Occipital lobe (tissue), 1 donor: ENCODE measurements at regions not wholly inside any gene's neighbourhood (a gene's known extent, or its start where the extent isn't known, plus 50 kb on each side); places are given as distances from the start of the nearest gene placed in this dataset.

Experiments
- DNase-seq: peaks from one replicate; lab custom pipeline; 2025; lab: John Stamatoyannopoulos, UW

- DNase-seq: no peak
Observed at GRCh38 chr5:136694258-136694657, 328.9 kb upstream of the TRPC7 start.

- DNase-seq: no peak
Observed at GRCh38 chr5:136689552-136689951, 324.2 kb upstream of the TRPC7 start.

DNA sequence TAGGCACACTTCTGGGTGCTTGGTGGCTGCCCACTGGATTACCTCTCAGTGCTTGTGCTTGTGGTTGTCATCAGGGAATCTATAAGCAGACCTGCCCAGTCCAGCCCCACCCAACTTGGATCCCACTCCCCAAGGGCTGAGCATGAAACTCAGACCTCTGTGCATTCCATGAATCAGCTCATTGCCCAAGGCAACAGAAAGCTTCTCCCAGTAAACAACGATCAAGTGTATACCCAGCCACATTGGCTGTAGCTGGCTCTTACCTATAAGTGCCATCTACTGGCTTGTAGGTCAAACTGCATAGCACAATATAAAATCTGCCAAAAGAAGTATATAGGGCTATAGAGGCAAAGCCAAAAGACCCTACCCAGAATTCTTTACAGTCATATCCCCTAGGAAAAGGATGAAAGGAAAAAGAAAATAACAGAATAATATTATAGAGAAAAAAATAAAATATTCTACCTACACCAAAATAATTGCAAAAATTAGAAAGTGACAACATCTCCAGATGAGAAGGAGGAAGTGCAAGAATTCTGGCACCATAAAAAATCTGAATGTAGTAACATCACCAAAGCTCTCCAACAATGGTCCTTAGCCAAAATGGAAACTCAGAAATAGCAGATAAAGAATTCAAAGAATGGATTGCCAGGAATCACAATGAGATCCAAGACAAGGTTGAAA lies 321.0 kb upstream of the TRPC7 start:
- DNase-seq: no peak

DNA sequence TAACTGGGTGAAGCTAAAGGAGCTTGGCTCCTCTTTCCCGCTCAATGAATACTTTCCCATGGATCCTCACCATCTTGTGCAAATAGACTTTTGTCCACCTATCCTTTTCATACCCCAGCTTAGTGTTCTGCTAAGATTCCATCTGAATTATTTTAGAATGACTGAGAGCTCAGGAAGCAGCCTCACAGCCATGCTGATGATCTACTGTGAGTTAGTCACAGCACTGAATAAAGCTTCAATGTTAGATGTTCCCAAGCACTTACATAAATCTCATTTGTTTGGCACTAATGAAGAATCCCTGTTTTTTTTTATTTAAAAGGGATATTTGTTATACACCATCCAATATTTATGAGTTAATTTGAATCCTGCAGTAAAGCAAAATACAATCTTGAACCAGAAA lies 317.6 kb upstream of the TRPC7 start:
- no peak for DNase-seq

DNA sequence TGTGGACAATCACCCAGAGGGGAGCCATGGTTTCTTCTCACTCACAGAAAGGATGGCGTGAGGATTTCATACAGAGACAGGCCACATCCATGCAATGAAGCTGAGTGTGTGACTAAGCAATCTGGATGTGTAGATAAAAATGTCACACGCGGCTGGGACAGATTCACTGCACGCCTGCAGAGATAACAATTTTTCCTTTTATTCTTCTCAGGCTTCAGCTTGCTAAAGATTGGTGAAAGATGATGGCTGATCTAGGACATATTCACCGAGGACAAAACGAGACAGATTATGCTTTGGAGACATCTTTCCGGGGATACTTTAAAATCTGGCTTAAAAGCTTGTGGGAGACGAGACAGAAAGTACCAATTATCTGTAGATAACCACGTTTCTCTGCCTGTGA lies 313.9 kb upstream of the TRPC7 start:
- no peak for DNase-seq

- DNase-seq: no peak
Observed at GRCh38 chr5:136677217-136677616, 311.9 kb upstream of the TRPC7 start.

DNA sequence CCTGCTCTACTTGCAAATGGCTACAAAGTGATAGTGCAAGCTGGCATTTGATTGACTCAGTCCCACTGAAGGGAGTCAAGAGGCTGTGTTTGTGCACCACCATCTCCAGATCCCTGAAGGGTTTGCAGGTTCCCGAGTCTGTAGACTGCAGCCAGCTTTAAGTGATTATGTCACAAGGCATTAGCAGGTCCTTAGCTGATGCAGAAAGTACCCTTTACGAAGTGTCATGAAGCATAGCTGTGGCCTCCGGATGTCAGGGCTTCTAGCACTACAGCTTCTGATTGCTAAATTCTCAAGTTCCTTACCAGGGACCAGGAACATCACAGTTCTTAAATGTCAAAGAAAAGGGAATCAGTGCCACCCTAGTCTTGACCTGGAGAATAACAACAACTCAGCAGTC lies 311.3 kb upstream of the TRPC7 start:
- no peak for DNase-seq

GRCh38 chr5:136675769-136676168 lies 310.4 kb upstream of the TRPC7 start:
- DNase-seq: no peak

DNA sequence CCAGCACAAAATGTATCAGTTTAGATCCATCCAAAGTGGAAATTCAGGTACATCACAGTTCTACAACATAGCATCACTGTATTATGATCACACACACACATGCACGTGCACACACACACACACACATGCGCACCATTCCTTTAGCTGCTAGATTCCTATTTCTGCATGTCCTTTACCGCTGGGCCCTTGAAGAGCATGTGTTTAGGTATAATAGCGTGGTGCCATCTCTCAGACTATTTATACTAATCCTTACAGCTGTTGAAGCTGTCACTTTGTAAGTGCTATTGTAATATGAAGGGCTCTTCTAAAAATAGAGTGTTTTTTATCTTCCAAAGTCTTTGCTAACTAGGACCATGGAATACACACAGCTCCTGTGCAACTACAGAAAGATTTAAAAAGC lies 308.8 kb upstream of the TRPC7 start:
- no peak for DNase-seq

- no peak for DNase-seq
Observed at GRCh38 chr5:136667789-136668188, 302.4 kb upstream of the TRPC7 start.

GRCh38 chr5:136666970-136667620 lies 301.8 kb upstream of the TRPC7 start:
- no peak for DNase-seq

- DNase-seq: no peak
Observed at GRCh38 chr5:136665331-136665730, 300.0 kb upstream of the TRPC7 start.

GRCh38 chr5:136661026-136661425 lies 295.7 kb upstream of the TRPC7 start:
- no peak for DNase-seq

DNA sequence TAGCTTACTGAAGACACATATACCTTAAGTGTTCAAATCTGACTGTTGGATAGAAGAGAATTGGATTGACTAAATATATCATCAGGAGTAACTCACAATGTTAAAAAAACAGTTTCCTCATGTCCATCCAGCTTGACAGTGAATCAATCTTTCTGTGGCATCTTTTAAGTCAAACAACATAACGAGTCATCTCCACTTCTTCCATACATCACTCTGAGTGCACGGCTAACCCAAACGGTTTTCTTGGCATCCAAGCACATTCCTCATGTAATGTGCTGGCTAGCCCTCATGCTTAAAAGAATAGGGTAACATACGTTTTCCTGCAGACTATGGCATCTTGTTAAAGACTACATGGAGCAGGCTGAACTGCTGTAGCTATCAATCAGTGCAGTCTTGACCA lies 291.5 kb upstream of the TRPC7 start:
- DNase-seq: no peak

GRCh38 chr5:136655468-136655867 lies 290.1 kb upstream of the TRPC7 start:
- DNase-seq: no peak

DNA sequence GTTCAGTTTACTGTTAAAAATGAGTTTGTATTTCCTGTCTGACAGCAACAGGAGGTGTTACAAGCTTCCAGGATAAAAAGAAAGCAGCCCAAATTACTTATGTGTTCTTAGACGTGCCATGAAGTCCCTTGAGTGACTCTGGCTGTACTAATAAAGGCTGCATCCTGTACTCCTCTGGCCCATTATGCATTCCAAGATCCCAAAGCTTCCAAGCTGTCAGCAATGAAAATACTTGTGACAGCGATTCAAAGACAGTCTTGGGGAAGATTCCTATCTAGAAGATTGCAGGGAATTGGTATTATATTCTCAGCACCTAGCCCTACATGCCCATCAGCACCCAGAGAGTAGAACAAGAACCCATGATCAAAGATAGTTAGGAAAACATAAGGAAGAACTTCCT lies 281.6 kb upstream of the TRPC7 start:
- no peak for DNase-seq

DNA sequence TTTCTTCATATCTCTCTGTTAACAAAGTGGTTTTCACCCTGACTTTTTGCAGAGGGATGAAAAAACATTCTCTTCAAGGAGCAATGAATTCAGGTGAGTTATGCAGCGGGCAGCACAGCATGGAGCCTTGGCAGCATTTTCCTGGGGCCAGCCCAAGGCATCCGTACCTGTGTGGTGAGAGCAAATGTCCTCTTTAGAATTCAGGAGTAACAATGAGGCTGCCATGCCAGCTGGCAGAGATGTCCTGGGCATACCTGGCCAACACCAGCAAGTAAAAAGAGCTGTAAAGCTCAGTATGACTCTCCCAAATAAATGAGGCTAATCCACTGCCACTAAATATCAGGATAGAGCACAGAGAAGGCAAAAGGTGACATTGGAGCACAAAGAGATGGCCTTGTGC lies 277.6 kb upstream of the TRPC7 start:
- no peak for DNase-seq

- no peak for DNase-seq
Observed at GRCh38 chr5:136639616-136640015, 274.3 kb upstream of the TRPC7 start.

DNA sequence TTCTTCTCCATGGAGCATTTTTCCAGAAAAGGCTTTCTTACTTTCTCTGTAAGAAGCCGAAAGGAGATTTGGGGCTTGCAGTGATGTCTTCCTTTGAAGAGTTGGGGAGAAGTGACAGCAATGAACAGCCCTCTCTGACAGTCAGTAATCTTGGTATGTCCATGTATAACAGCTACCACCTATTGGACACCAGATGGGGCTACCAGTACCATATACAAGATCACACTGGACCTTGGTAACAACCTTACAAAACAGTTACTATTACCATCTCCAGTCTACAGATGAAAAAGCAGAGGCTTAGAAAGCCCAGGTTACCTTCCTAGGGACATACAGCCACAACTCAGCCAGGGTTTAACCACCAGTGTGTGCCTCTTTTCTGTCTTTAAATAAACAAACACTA lies 272.7 kb upstream of the TRPC7 start:
- no peak for DNase-seq

DNA sequence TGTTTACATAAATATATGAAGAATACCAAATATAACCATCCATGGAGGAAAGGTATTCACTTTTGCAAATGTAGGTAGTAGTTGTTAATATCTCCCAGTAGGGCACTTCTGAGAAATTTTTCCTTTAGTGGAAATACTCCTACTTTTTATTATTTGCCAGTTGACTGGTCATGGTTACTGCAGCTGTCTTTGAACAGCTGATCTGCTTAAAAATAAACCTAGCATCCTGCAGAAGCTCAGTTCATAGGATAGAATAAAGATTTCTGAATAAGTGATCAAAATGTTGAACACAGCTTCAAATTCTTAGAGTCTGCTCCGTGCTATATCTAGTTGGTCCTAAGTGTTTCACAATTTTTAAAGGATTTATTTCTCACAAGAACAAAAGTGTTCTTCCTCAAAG lies 270.7 kb upstream of the TRPC7 start:
- no peak for DNase-seq

- DNase-seq: no peak
Observed at GRCh38 chr5:136631186-136631585, 265.8 kb upstream of the TRPC7 start.

DNA sequence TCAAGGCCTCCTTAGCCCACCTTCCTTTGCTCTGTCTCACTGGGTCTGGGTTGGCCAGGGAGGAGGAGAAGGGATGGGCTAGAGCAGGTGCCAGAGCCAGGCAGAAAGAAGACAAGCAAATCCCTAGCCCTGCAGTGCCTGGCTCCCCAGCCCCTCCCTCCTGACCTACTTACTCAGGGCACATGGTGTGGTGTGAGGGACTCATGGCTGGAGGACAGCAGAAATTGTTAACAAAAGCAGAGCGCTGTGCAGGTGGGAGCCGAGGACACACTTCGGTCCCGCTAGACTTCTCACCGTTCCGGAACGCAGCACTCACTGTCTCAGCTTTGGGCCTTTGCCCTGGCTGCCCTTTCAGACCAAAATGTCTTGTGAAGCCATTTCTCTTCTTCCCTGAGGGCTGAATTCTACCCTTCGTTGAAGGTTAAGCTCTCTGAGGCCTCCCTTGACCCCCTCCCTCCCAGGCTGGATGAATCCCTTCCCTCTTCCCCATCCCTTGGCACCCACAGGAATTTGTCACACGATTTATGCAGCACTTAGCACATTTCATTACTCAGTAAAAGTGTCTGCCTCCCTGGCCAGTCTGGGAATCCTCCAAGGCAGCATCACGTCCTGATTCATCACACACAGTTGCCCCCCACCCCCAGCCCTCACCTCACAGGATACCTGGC lies 263.9 kb upstream of the TRPC7 start:
- DNase-seq: no peak

DNA sequence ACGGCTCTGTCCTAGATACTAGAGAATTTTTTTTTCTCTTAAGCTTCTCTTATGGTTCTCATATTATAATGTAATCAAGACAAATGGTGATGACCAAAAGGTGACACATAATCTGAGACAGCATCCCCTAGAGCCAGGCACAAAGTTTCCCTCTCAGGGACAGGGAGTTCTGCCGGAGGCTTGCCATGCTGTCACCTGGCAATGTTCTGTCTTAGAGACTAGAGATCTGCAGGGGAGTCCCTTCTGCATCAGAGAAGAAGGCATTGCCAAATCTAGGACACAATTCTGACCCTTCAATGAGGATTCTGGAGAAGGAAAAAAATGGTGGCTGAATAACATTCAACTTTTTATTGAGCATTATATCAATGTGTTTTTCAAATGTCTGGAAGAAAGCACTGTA lies 261.2 kb upstream of the TRPC7 start:
- no peak for DNase-seq
